K562 (cell line): ENCODE measurements at regions not wholly inside any gene's neighbourhood (a gene's known extent, or its start where the extent isn't known, plus 50 kb on each side); places are given as distances from the start of the nearest gene placed in this dataset.

Experiments used
- ATAC-seq: fragments of 200-7000 bp; cut with Tn5 transposase; 3 replicates; pipeline ENCODE4 v1.9.1; 2020; ENCODE audit warnings: moderate library complexity
- BruUV-seq: library from RNA; stranded (reverse); fragments of 400-500 nt; replicated peaks from 2 replicates; lab custom pipeline; 2021; lab: Mats Ljungman, UMichigan
- CTCF ChIA-PET: fragments of 300-600 bp; formaldehyde crosslinking; extraction: SDS; loops from one replicate; lab custom pipeline; 2021; ENCODE audit warnings: low intra/inter-chr PET ratio; lab: Yijun Ruan, JAX
- POLR2A ChIA-PET: fragments of 300-600, 350-650 bp; sonication (Branson Sonifier 250); formaldehyde crosslinking; extraction: SDS; loops from one replicate; lab custom pipeline; 2021; ENCODE audit warnings: antibody characterized with exemption, inconsistent platforms; lab: Yijun Ruan, JAX
- DNase-seq, 4 experiments: peaks; one replicate each; pipeline versions ENCODE4 v3.0.0 to v3.0.0-alpha.2; 2011 to 2018; ENCODE audit warnings: low spot score in 3 of 4, mixed read lengths in 3 of 4; ENCODE audit errors: extremely low read depth in 1 of 4
- FAIRE-seq: peaks from 2 replicates; lab custom pipeline; 2011; peaks lifted over from hg19 to GRCh38; lab: Jason Lieb, UNC
- H2AFZ ChIP-seq: 2 replicates; pipeline ENCODE4 v1.6.0; 2011; ENCODE audit warnings: low read depth, low read length, control low read depth, inconsistent platforms
- H3K27ac ChIP-seq: fragments of 200-600 bp; 3 replicates; pipeline ENCODE4 v1.8.0; 2011; ENCODE audit warnings: low read depth, mild to moderate bottlenecking, control low read depth, inconsistent platforms, low read length, moderate library complexity, mixed read lengths; ENCODE audit errors: extremely low read depth
- H3K27me3 ChIP-seq, 2 experiments: fragments of 300-600 bp in 1 of 2; 2 replicates in 1 of 2; 3 replicates in 1 of 2; pipeline versions ENCODE4 v1.6.0 to v1.8.0; 2011; ENCODE audit warnings: inconsistent platforms in 2 of 2, low read length in 2 of 2, mild to moderate bottlenecking in 1 of 2, mixed read lengths in 1 of 2, moderate library complexity in 1 of 2; ENCODE audit not compliant: control insufficient read depth in 2 of 2, insufficient read depth in 2 of 2
- H3K36me3 ChIP-seq: fragments of 300-600 bp; 3 replicates; pipeline ENCODE4 v1.8.0; 2011; ENCODE audit warnings: mild to moderate bottlenecking, low read length, inconsistent platforms; ENCODE audit not compliant: control insufficient read depth, insufficient read depth
- H3K4me1 ChIP-seq, 2 experiments: fragments of 200-600 bp in 1 of 2; replicated peaks in 1 of 2; 2 replicates in 1 of 2; 3 replicates in 1 of 2; pipeline versions ENCODE4 v1.5.1 to v1.8.0; 2011; ENCODE audit warnings: inconsistent platforms in 2 of 2, low read length in 2 of 2, mild to moderate bottlenecking in 1 of 2, mixed read lengths in 1 of 2, moderate library complexity in 1 of 2; ENCODE audit not compliant: control insufficient read depth in 2 of 2, insufficient read depth in 2 of 2
- H3K4me2 ChIP-seq: 2 replicates; pipeline ENCODE4 v1.6.1; 2011; ENCODE audit warnings: low read length, control low read depth, inconsistent platforms, mixed read lengths; ENCODE audit not compliant: insufficient read depth
- H3K4me3 ChIP-seq: fragments of 200-600 bp; sonication (generic), shearing (Covaris generic); 2 replicates; pipeline ENCODE4 v1.5.1; 2016; ENCODE audit warnings: control low read depth, inconsistent platforms
- H3K79me2 ChIP-seq: fragments of 200-600 bp; 3 replicates; pipeline ENCODE4 v1.8.0; 2011; ENCODE audit warnings: low read length, inconsistent platforms; ENCODE audit not compliant: control insufficient read depth, insufficient read depth
- H3K9ac ChIP-seq, 2 experiments: 2 replicates each; pipeline versions ENCODE4 v1.6.0 to v1.6.1; 2011; ENCODE audit warnings: low read depth in 2 of 2, low read length in 2 of 2, control low read depth in 1 of 2, inconsistent platforms in 1 of 2, mild to moderate bottlenecking in 1 of 2, mixed read lengths in 1 of 2; ENCODE audit not compliant: insufficient read depth in 1 of 2
- H3K9me1 ChIP-seq: one replicate; pipeline ENCODE4 v1.6.0; 2011; ENCODE audit warnings: inconsistent platforms, mild to moderate bottlenecking, low read length, moderate library complexity; ENCODE audit not compliant: control insufficient read depth, insufficient read depth
- H3K9me3 ChIP-seq: replicated peaks from 2 replicates; pipeline ENCODE4 v1.5.1; 2011; ENCODE audit warnings: low read depth, low read length, inconsistent platforms; ENCODE audit not compliant: control insufficient read depth, insufficient read depth
- H4K20me1 ChIP-seq: replicated peaks from 2 replicates; pipeline ENCODE4 v1.6.1; 2011; ENCODE audit warnings: low read length, inconsistent platforms, mixed read lengths; ENCODE audit not compliant: control insufficient read depth, insufficient read depth
- ATF1 ChIP-seq, 2 experiments: fragments of 450-650 bp in 1 of 2; IDR thresholded peaks; 2 replicates each; pipeline ENCODE4 v1.6.1; 2016; ENCODE audit warnings: missing compliant biosample characterization in 1 of 2, missing genetic modification characterization in 1 of 2
- CBFA2T2 ChIP-seq: fragments of 450-650 bp; conservative IDR thresholded peaks from 2 replicates; pipeline ENCODE4 v1.6.1; 2017; ENCODE audit warnings: mild to moderate bottlenecking
- FOXK1 ChIP-seq: sonication (generic); formaldehyde crosslinking; IDR thresholded peaks from 2 replicates; pipeline ENCODE4 v1.8.0; 2022; ENCODE audit warnings: missing genetic modification reagents, mild to moderate bottlenecking, borderline replicate concordance
- HDGF ChIP-seq: fragments of 450-650 bp; IDR thresholded peaks from 2 replicates; pipeline ENCODE4 v1.6.1; 2016
- KLF6 ChIP-seq: fragments of 250-450 bp; sonication (Bioruptor Pico); IDR thresholded peaks from 2 replicates; pipeline ENCODE4 v1.4.0; 2020; ENCODE audit warnings: mild to moderate bottlenecking, moderate library complexity, borderline replicate concordance
- NEUROD1 ChIP-seq: fragments of 150-350 bp; IDR thresholded peaks from 2 replicates; pipeline ENCODE4 v1.6.1; 2014; ENCODE audit warnings: borderline replicate concordance, low read length, low read depth; ENCODE audit not compliant: partially characterized antibody
- NR3C1 ChIP-seq: sonication (generic); formaldehyde crosslinking; IDR thresholded peaks from 2 replicates; pipeline ENCODE4 v1.8.1; 2022; ENCODE audit warnings: missing genetic modification reagents
- PHTF2 ChIP-seq: fragments of 250-450 bp; sonication (Bioruptor Pico); IDR thresholded peaks from 2 replicates; pipeline ENCODE4 v1.5.0; 2021; ENCODE audit warnings: mild to moderate bottlenecking
- PURB ChIP-seq: sonication (generic); formaldehyde crosslinking; IDR thresholded peaks from 2 replicates; pipeline ENCODE4 v1.9.0; 2021; ENCODE audit warnings: low read depth, mild to moderate bottlenecking, missing genetic modification reagents
- RBFOX2 ChIP-seq: fragments of 200-400 bp; formaldehyde crosslinking; IDR thresholded peaks from 2 replicates; pipeline ENCODE4 v1.6.1; 2017; ENCODE audit warnings: low read depth, mild to moderate bottlenecking, low read length, moderate library complexity
- SMARCA5 ChIP-seq: fragments of 450-650 bp; IDR thresholded peaks from 2 replicates; pipeline ENCODE4 v1.6.1; 2016
- STAT5A ChIP-seq: IDR thresholded peaks from 2 replicates; pipeline ENCODE4 v1.6.1; 2012; ENCODE audit warnings: low read length, inconsistent platforms, borderline replicate concordance
- ZBTB49 ChIP-seq: sonication (generic); formaldehyde crosslinking; IDR thresholded peaks from 2 replicates; pipeline ENCODE4 v1.8.0; 2022; ENCODE audit warnings: missing genetic modification reagents, mild to moderate bottlenecking, borderline replicate concordance
- ZNF263 ChIP-seq: sonication (generic); formaldehyde crosslinking; IDR thresholded peaks from 2 replicates; pipeline ENCODE4 v1.8.0; 2022; ENCODE audit warnings: mild to moderate bottlenecking, missing genetic modification reagents, borderline replicate concordance
- ZNF316 ChIP-seq: fragments of 450-650 bp; IDR thresholded peaks from 2 replicates; pipeline ENCODE4 v1.6.1; 2016
- ZNF354B ChIP-seq: fragments of 250-450 bp; sonication (Bioruptor Pico); IDR thresholded peaks from 2 replicates; pipeline ENCODE4 v1.4.0; 2020
- ZNF717 ChIP-seq: fragments of 250-450 bp; sonication (Bioruptor Pico); IDR thresholded peaks from 2 replicates; pipeline ENCODE4 v1.5.0; 2021
- WGBS: fragments of 100-300 bp; shearing (Covaris generic); methylation state at CpG from one replicate; pipeline ENCODE4 v1.1.6; 2016; ENCODE audit warnings: low coverage, mixed read lengths; ENCODE audit not compliant: insufficient coverage; ENCODE audit errors: missing lambda C conversion rate; 5-methylcytosine and 5-hydroxymethylcytosine counted together
- in situ Hi-C: fragments of 300-500 bp; cut with MboI; formaldehyde crosslinking; loops from 4 replicates; pipeline ENCODE4 v1.15.0; 2018; ENCODE audit warnings: inconsistent platforms, mixed read lengths
- intact Hi-C: fragments of 100-400 bp; cut with micrococcal nuclease; formaldehyde crosslinking; loops from 2 replicates; pipeline ENCODE4 v1.14.2; 2022
- TF ChIP-seq, protein P1 (sequence below): fragments of 250-450 bp; sonication (Bioruptor Pico); IDR thresholded peaks from 2 replicates; pipeline ENCODE4 v1.4.0; 2020
- TF ChIP-seq, protein P2 (sequence below): fragments of 250-450 bp; sonication (Bioruptor Pico); IDR thresholded peaks from 2 replicates; pipeline ENCODE4 v1.8.0; 2021; ENCODE audit warnings: moderate library complexity, mild to moderate bottlenecking, inconsistent platforms

- no peaks in the 10 kb centered on the region for H3K9me3 ChIP-seq
- BruUV-seq: no TSS peak
- FAIRE-seq (no peak), DNase-seq (no peak), ATAC-seq (no peak)
- CTCF ChIA-PET: no interaction called here
- no peaks in the 10 kb centered on the region for H3K27me3 ChIP-seq
- no peak overlapping the region for H3K4me2 ChIP-seq
- no peak overlapping the region for H3K4me3 ChIP-seq
- intact Hi-C loops: no loop called here
- in situ Hi-C loops: no loop called here
- H3K9me1 ChIP-seq: no peaks in the 10 kb centered on the region
- H3K27ac ChIP-seq: no peak overlapping the region
- H3K9ac ChIP-seq: no peak overlapping the region
- TF ChIP-seq NR3C1 (CRISPR knock-in tag) (no peak), ZNF354B (CRISPR knock-in tag) (no peak), SMARCA5 (no peak), HDGF (no peak), RBFOX2 (no peak), PHTF2 (no peak), CBFA2T2 (no peak), FOXK1 (CRISPR knock-in tag) (no peak), ZNF263 (CRISPR knock-in tag) (no peak), ZBTB49 (CRISPR knock-in tag) (no peak), NEUROD1 (no peak), STAT5A (no peak), ZNF717 (CRISPR knock-in tag) (no peak), ATF1 (CRISPR knock-in tag; IDR thresholded peaks at IDR 0.05) (no peak), ATF1 (tag; IDR thresholded peaks at IDR 0.05) (no peak), PURB (no peak), ZNF316 (no peak), KLF6 (CRISPR knock-in tag) (no peak)
- TF ChIP-seq, protein P1, sequence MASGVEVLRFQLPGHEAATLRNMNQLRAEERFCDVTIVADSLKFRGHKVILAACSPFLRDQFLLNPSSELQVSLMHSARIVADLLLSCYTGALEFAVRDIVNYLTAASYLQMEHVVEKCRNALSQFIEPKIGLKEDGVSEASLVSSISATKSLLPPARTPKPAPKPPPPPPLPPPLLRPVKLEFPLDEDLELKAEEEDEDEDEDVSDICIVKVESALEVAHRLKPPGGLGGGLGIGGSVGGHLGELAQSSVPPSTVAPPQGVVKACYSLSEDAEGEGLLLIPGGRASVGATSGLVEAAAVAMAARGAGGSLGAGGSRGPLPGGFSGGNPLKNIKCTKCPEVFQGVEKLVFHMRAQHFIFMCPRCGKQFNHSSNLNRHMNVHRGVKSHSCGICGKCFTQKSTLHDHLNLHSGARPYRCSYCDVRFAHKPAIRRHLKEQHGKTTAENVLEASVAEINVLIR (CRISPR knock-in tag): no peak
- TF ChIP-seq, protein P2, sequence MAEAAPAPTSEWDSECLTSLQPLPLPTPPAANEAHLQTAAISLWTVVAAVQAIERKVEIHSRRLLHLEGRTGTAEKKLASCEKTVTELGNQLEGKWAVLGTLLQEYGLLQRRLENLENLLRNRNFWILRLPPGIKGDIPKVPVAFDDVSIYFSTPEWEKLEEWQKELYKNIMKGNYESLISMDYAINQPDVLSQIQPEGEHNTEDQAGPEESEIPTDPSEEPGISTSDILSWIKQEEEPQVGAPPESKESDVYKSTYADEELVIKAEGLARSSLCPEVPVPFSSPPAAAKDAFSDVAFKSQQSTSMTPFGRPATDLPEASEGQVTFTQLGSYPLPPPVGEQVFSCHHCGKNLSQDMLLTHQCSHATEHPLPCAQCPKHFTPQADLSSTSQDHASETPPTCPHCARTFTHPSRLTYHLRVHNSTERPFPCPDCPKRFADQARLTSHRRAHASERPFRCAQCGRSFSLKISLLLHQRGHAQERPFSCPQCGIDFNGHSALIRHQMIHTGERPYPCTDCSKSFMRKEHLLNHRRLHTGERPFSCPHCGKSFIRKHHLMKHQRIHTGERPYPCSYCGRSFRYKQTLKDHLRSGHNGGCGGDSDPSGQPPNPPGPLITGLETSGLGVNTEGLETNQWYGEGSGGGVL (CRISPR knock-in tag): no peak
- POLR2A ChIA-PET: no interaction called here
- no peaks in the 10 kb centered on the region for H4K20me1 ChIP-seq
- H3K36me3 ChIP-seq: no peaks in the 10 kb centered on the region
- H3K79me2 ChIP-seq: no peaks in the 10 kb centered on the region
- no peak overlapping the region for H2AFZ ChIP-seq
- WGBS: 18% methylated on average over 3 of the region's 3 CpGs
- H3K4me1 ChIP-seq: peaks cover 0 to 3% of the 10 kb centered on the region in 2 experiments; a peak in 2 of 5 replicates
Observed at GRCh38 chr3:177515786-177516157, 318.5 kb upstream of the TBL1XR1 start.
